HepG2 (cell line): ENCODE measurements at regions not wholly inside any gene's neighbourhood (a gene's known extent, or its start where the extent isn't known, plus 50 kb on each side); places are given as distances from the start of the nearest gene placed in this dataset.

Source experiments
- ATAC-seq: fragments of 200-7000 bp; cut with Tn5 transposase; 3 replicates; pipeline ENCODE4 v1.9.1; 2020; ENCODE audit warnings: mild to moderate bottlenecking, moderate library complexity
- BruUV-seq: library from RNA; stranded (reverse); fragments of 400-500 nt; replicated peaks from 2 replicates; lab custom pipeline; 2021; lab: Mats Ljungman, UMichigan
- CTCF ChIA-PET: fragments of 300-600 bp; formaldehyde crosslinking; extraction: SDS; loops from one replicate; lab custom pipeline; 2021; ENCODE audit warnings: low total read pairs, inconsistent platforms, low intra/inter-chr PET ratio; lab: Yijun Ruan, JAX
- POLR2A ChIA-PET: fragments of 350-600 bp; sonication (Branson Sonifier 250); formaldehyde crosslinking; loops from one replicate; lab custom pipeline; 2020; ENCODE audit warnings: antibody characterized with exemption, inconsistent platforms; lab: Yijun Ruan, JAX
- DNase-seq: peaks from one replicate; pipeline ENCODE4 v3.0.0-alpha.2; 2015; ENCODE audit warnings: low spot score
- FAIRE-seq: peaks from 3 replicates; lab custom pipeline; 2011; peaks lifted over from hg19 to GRCh38; lab: Jason Lieb, UNC
- H2AFZ ChIP-seq: one replicate; pipeline ENCODE4 v1.6.1; 2011; ENCODE audit warnings: low read length, inconsistent platforms
- H3K27ac ChIP-seq: fragments of 300-600 bp; 3 replicates; pipeline ENCODE4 v1.8.0; 2011; ENCODE audit warnings: mixed run types, mild to moderate bottlenecking, mixed read lengths, low read length, inconsistent platforms; ENCODE audit not compliant: insufficient read depth; ENCODE audit errors: extremely low read length
- H3K27me3 ChIP-seq, 2 experiments: fragments of 200-600 bp in 1 of 2; 2 replicates in 1 of 2; 3 replicates in 1 of 2; pipeline versions ENCODE4 v1.6.0 to v1.8.0; 2011; ENCODE audit warnings: low read length in 2 of 2, mild to moderate bottlenecking in 2 of 2, moderate library complexity in 2 of 2, inconsistent platforms in 1 of 2; ENCODE audit not compliant: insufficient read depth in 2 of 2, control insufficient read depth in 1 of 2
- H3K36me3 ChIP-seq, 2 experiments: fragments of 200-600 bp in 1 of 2; replicated peaks in 1 of 2; 2 replicates in 1 of 2; 3 replicates in 1 of 2; pipeline versions ENCODE4 v1.5.1 to v1.8.0; 2011; ENCODE audit warnings: low read length in 2 of 2, inconsistent platforms in 1 of 2; ENCODE audit not compliant: insufficient read depth in 2 of 2, control insufficient read depth in 1 of 2
- H3K4me1 ChIP-seq: 2 replicates; pipeline ENCODE4 v1.5.1; 2012; ENCODE audit warnings: low read length, inconsistent platforms; ENCODE audit not compliant: insufficient read depth
- H3K4me2 ChIP-seq: 2 replicates; pipeline ENCODE4 v1.6.0; 2011; ENCODE audit warnings: low read depth, low read length, inconsistent platforms
- H3K4me3 ChIP-seq, 3 experiments: fragments of 200-600 bp in 1 of 3; sonication (generic), shearing (Covaris generic) in 1 of 3; replicated peaks in 1 of 3; 2 replicates each; pipeline ENCODE4 v1.5.1; 2011 to 2016; ENCODE audit warnings: low read length in 3 of 3, inconsistent platforms in 2 of 3, low read depth in 2 of 3, mild to moderate bottlenecking in 2 of 3, control low read depth in 1 of 3, mixed read lengths in 1 of 3; ENCODE audit not compliant: insufficient read depth in 1 of 3
- H3K79me2 ChIP-seq: one replicate; pipeline ENCODE4 v1.6.1; 2011; ENCODE audit warnings: low read length, inconsistent platforms; ENCODE audit not compliant: insufficient read depth
- H3K9ac ChIP-seq: 2 replicates; pipeline ENCODE4 v1.6.0; 2011; ENCODE audit warnings: mild to moderate bottlenecking, low read depth, low read length, inconsistent platforms; ENCODE audit not compliant: insufficient read depth
- H3K9me3 ChIP-seq: 2 replicates; pipeline ENCODE4 v1.5.1; 2012; ENCODE audit warnings: mild to moderate bottlenecking, low read length
- H4K20me1 ChIP-seq: 2 replicates; pipeline ENCODE4 v1.6.0; 2011; ENCODE audit warnings: inconsistent platforms, mild to moderate bottlenecking, low read length, moderate library complexity; ENCODE audit not compliant: insufficient read depth
- CBX1 ChIP-seq: IDR thresholded peaks from one replicate; pipeline ENCODE4 v1.6.1; 2016; ENCODE audit warnings: antibody characterized with exemption, low read depth
- NBN ChIP-seq: fragments of 450-650 bp; conservative IDR thresholded peaks from 2 replicates; pipeline ENCODE4 v1.6.1; 2017
- RBM22 ChIP-seq: fragments of 200-400 bp; formaldehyde crosslinking; optimal IDR thresholded peaks from 2 replicates; pipeline ENCODE3; 2017; ENCODE audit warnings: mild to moderate bottlenecking, low read length, moderate library complexity
- ZFP41 ChIP-seq: sonication (generic); formaldehyde crosslinking; IDR thresholded peaks from 2 replicates; pipeline ENCODE4 v1.4.0; 2020; ENCODE audit warnings: mild to moderate bottlenecking, missing genetic modification reagents, borderline replicate concordance
- ZNF766 ChIP-seq: sonication (generic); formaldehyde crosslinking; IDR thresholded peaks from 2 replicates; pipeline ENCODE4 v1.5.0; 2020; ENCODE audit warnings: missing genetic modification reagents, borderline replicate concordance
- WGBS: methylation state at CpG from one replicate; pipeline ENCODE4 v1.1.6; 2017; ENCODE audit warnings: low lambda C conversion rate; 5-methylcytosine and 5-hydroxymethylcytosine counted together
- in situ Hi-C: cut with HindIII; loops from 2 replicates; pipeline ENCODE4 v1.10.0; 2017; ENCODE audit warnings: low pct_unique_long_range_greater_than_20kb; ENCODE audit not compliant: extremely low pct_ligation_motif_present
- intact Hi-C: fragments of 100-400 bp; cut with micrococcal nuclease; formaldehyde crosslinking; loops from one replicate; pipeline ENCODE4 v1.10.0; 2022; ENCODE audit not compliant: unreplicated experiment
- TF ChIP-seq, protein P1 (sequence below): sonication (generic); formaldehyde crosslinking; IDR thresholded peaks from 2 replicates; pipeline ENCODE4 v1.9.0; 2021; ENCODE audit warnings: mild to moderate bottlenecking, missing genetic modification reagents

GRCh38 chr5:106415541-106415940 lies 1255.2 kb downstream of the EFNA5 start:
- no peaks in the 10 kb centered on the region for H3K4me1 ChIP-seq
- no peaks in the 10 kb centered on the region for H3K36me3 ChIP-seq
- H3K9ac ChIP-seq, result no peak overlapping the region
- ChIA-PET POLR2A (no interaction called here), CTCF (no interaction called here)
- H2AFZ ChIP-seq, result no peak overlapping the region
- ATAC-seq (no peak), FAIRE-seq (no peak), DNase-seq (no peak)
- H3K4me2 ChIP-seq, result no peak overlapping the region
- H3K79me2 ChIP-seq, result no peaks in the 10 kb centered on the region
- peaks cover 0 to 3% of the 10 kb centered on the region in 2 experiments; a peak in 2 of 5 replicates for H3K27me3 ChIP-seq
- no peaks in the 10 kb centered on the region for H4K20me1 ChIP-seq
- H3K27ac ChIP-seq, result no peak overlapping the region
- no peak overlapping the region for H3K4me3 ChIP-seq
- no peaks in the 10 kb centered on the region for H3K9me3 ChIP-seq
- intact Hi-C loops, result no loop called here
- 21% methylated on average over 4 of the region's 4 CpGs for WGBS
- BruUV-seq, result no TSS peak
- in situ Hi-C loops, result no loop called here
- TF ChIP-seq CBX1, result no peak
- no peak for TF ChIP-seq NBN
- no peak for TF ChIP-seq RBM22
- TF ChIP-seq ZNF766 (CRISPR knock-in tag), result no peak
- TF ChIP-seq, protein P1, sequence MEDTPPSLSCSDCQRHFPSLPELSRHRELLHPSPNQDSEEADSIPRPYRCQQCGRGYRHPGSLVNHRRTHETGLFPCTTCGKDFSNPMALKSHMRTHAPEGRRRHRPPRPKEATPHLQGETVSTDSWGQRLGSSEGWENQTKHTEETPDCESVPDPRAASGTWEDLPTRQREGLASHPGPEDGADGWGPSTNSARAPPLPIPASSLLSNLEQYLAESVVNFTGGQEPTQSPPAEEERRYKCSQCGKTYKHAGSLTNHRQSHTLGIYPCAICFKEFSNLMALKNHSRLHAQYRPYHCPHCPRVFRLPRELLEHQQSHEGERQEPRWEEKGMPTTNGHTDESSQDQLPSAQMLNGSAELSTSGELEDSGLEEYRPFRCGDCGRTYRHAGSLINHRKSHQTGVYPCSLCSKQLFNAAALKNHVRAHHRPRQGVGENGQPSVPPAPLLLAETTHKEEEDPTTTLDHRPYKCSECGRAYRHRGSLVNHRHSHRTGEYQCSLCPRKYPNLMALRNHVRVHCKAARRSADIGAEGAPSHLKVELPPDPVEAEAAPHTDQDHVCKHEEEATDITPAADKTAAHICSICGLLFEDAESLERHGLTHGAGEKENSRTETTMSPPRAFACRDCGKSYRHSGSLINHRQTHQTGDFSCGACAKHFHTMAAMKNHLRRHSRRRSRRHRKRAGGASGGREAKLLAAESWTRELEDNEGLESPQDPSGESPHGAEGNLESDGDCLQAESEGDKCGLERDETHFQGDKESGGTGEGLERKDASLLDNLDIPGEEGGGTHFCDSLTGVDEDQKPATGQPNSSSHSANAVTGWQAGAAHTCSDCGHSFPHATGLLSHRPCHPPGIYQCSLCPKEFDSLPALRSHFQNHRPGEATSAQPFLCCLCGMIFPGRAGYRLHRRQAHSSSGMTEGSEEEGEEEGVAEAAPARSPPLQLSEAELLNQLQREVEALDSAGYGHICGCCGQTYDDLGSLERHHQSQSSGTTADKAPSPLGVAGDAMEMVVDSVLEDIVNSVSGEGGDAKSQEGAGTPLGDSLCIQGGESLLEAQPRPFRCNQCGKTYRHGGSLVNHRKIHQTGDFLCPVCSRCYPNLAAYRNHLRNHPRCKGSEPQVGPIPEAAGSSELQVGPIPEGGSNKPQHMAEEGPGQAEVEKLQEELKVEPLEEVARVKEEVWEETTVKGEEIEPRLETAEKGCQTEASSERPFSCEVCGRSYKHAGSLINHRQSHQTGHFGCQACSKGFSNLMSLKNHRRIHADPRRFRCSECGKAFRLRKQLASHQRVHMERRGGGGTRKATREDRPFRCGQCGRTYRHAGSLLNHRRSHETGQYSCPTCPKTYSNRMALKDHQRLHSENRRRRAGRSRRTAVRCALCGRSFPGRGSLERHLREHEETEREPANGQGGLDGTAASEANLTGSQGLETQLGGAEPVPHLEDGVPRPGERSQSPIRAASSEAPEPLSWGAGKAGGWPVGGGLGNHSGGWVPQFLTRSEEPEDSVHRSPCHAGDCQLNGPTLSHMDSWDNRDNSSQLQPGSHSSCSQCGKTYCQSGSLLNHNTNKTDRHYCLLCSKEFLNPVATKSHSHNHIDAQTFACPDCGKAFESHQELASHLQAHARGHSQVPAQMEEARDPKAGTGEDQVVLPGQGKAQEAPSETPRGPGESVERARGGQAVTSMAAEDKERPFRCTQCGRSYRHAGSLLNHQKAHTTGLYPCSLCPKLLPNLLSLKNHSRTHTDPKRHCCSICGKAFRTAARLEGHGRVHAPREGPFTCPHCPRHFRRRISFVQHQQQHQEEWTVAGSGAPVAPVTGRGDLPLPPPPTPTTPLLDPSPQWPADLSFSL (CRISPR knock-in tag), result no peak
- TF ChIP-seq ZFP41 (CRISPR knock-in tag), result no peak
